ENCODE measurements at regions not wholly inside any gene's neighbourhood (a gene's known extent, or its start where the extent isn't known, plus 50 kb on each side); places are given as distances from the start of the nearest gene placed in this dataset.
"Not testable (repeated sequence)": the region's sequence is repeated elsewhere in the genome, so short reads cannot be mapped to it uniquely, and the experiment has no call there.

DNA sequence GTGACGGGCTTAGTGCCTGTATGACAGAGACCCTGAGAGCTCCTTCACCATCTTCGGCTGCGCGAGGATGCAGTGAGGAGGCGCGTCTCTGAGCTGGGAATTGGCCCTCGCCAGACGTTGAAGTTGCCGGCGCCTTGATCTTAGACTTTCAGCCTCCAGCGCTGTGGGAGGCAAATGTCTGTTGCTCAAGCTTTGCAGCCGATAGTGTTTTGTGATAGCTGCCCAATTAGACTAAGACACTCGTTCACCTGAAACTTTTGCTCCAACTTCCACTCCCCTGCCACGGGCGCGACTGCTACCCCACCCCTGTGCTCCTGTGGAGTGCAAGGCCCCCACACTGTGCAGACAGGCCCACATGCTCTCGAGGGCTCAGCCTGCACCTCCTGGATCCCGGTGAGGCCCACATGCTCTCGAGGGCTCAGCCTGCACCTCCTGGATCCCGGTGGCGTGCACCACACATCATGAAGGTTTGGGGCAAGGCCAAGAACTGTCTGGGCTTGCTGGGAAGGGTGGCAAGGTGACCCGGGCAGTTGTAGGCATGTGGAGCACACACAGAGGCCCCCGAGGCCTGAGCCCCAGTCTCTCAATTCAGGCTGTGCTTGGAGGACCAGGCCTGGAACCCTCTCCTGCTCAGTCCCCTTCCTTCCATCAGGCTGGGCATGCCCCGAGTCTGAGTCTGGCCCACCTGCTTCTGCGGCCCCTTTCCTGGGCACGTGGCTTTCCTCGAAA is 324.6 kb downstream of the TMEM121 start:
- DNase-seq: no peak
- Histone ChIP-seq H3K27me3 (no peaks in the 10 kb centered on the region), H3K9me3 (no peaks in the 10 kb centered on the region), H3K4me3 (no peak overlapping the region), H3K36me3 (no peaks in the 10 kb centered on the region)

DNA sequence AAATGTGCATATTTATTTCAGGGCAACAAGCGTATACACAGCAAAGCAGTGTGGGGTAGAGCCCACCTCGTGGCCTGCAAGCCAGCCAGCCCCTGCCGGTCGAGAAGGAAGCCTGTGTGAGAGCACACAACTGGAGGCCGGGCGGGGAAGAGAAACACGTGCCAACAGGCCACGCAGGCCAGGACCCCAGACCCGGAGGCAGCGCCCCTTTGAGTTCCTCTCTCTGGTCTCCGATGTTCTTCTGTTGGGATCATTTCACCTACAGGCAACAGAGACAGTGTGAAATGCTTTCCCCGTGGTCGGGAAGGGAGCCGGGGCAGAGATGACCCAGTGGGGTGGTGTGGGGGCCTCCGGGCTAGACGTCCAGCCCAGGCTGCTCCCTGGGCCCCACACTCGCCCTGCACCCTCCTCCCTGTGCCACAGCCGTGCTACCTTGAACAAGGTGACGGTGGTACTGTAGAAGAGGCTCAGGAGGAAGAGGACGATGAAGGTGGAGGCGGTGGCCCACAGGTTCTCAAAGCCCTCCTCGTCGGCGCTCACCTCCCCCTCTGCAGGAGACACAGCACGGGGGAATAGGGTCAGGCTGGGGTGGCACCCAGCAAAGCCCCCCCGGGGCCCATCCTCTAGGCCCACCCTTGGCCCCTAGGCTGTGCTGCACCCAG is 325.5 kb downstream of the TMEM121 start:
- Histone ChIP-seq H3K27me3 (no peaks in the 10 kb centered on the region), H3K4me3 (no peak overlapping the region), H3K36me3 (no peaks in the 10 kb centered on the region), H3K9me3 (no peaks in the 10 kb centered on the region)
- DNase-seq: no peak

DNA sequence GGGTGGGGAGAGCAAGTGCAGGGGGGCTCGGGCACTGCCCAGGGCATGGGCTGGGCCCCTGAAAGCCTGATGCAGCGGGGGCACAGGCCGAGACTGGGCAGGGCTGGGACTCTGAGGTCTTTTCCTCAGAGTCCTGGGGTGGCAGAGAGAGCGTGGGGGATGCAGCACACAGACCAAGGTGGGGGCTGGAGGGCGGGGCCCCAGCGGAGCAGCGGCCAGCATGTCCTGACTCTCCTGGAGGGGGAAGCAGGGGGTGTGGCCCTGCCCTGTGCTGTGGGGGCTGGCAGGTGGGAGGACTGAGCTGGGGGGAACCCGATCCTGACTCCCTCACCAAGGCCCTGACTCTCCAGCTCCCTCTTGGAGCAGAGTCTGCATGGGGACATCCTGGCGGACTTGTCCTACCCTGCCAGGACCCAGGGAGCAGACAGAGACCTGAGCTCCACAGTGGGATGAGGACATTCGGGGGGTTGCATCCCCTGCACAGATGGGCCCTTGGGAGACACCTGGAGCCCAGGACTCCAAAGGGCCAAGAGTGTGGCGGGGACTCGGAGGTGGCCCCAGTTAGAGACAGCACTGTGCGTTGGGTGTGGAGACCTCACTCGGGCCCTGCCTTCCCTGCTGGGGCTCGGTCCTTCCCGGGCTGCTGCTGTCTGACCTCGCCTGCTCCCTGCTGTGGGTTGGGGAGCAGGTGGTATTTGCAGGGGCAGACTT is 326.1 kb downstream of the TMEM121 start:
- Histone ChIP-seq H3K9me3 (no peaks in the 10 kb centered on the region), H3K27me3 (no peaks in the 10 kb centered on the region), H3K36me3 (no peaks in the 10 kb centered on the region), H3K4me3 (no peak overlapping the region)
- DNase-seq: no peak

DNA sequence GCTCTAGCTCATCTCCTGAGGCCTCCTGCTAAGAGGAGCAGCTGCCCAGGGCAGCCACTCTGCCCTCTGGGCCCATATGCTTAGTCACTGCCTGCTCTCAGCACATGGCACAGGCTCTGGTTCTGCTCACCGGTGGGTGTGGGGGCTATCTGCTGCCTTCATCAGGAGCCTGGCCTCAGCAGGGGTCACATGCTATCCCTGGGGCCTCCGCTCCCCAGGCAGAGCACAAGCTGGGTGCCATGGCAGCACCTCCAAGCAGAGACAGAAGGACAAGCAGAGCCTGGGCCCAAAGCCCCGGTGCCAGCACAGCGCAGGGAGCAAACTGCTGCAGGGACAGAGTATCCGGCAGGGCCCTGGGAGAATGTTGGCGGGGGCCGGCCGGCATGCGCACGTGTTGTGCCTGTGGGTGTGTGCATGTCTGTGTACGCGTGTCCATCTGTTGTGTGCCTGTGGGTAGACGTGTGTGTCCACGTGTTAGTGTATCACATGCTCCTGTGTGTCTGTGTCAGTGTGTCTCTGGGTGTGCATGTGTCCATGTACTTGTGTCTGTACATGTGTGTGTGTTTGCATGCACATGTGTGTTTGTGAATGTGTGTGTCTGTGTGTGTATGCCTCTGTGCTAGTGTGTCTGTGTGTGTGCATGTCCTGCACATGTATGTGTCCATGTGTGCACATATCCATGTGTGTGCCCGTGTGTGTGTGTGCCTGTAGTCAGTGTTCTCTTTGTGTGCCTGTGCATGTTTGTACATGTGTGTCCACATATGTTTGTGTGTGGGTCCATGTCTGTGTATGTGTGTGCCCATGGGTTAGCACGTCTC is 326.9 kb downstream of the TMEM121 start:
- no peaks in the 10 kb centered on the region for H3K36me3 ChIP-seq
- H3K4me3 ChIP-seq: no peak overlapping the region
- H3K27me3 ChIP-seq: no peaks in the 10 kb centered on the region
- no peak for DNase-seq
- no peaks in the 10 kb centered on the region for H3K9me3 ChIP-seq

DNA sequence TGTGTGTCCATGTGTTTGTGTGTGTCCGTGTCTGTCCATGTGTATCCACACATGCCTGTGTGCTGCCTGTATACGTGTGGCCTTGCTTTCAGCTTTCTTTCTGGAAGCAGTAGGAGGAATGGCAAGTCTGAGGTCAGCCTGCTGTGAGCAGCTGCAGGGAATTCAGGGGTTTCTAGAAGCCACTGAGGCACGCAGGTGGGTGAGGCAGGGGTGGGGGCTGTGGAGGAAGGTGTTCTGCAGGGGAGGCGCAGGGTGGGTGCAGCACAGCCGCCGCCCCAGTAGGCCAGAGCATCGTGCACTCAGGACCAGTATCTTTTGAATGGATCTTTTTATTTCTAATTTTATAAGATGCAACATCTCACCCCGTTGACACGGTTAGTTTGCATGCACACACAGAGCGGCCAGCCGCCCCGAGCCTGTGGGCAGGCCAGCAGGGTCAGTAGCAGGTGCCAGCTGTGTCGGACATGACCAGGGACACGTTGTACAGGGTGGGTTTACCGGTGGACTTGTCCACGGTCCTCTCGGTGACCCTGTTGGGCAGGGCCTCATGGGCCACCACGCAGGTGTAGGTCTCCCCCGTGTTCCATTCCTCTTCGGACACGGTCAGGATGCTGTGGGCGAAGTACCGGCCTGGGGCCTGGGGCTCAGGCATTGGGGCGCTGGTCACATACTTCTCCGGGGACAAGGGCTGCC is 327.7 kb downstream of the TMEM121 start:
- Histone ChIP-seq H3K36me3 (no peaks in the 10 kb centered on the region), H3K4me3 (no peak overlapping the region), H3K27me3 (no peaks in the 10 kb centered on the region), H3K9me3 (no peaks in the 10 kb centered on the region)
- no peak for DNase-seq

DNA sequence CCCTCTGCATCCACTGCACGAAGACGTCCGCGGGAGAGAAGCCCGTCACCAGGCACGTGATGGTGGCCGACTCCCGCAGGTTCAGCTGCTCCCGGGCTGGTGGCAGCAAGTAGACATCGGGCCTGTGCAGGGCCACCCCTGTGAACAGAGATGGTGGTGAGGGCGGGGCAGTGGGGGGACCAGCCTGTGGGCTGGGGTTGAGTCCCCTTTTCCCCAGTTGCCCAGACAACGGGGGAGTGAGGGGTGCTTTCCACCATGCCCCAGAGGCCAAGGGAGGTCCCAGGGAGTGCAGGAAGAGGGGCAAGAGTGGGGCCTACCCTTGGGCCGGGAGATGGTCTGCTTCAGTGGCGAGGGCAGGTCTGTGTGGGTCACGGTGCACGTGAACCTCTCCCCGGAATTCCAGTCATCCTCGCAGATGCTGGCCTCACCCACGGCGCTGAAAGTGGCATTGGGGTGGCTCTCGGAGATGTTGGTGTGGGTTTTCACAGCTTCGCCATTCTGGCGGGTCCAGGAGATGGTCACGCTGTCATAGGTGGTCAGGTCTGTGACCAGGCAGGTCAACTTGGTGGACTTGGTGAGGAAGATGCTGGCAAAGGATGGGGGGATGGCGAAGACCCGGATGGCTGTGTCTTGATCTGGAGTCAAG is 328.3 kb downstream of the TMEM121 start:
- Histone ChIP-seq H3K9me3 (no peaks in the 10 kb centered on the region), H3K36me3 (no peaks in the 10 kb centered on the region), H3K27me3 (no peaks in the 10 kb centered on the region), H3K4me3 (no peak overlapping the region)
- no peak for DNase-seq

DNA sequence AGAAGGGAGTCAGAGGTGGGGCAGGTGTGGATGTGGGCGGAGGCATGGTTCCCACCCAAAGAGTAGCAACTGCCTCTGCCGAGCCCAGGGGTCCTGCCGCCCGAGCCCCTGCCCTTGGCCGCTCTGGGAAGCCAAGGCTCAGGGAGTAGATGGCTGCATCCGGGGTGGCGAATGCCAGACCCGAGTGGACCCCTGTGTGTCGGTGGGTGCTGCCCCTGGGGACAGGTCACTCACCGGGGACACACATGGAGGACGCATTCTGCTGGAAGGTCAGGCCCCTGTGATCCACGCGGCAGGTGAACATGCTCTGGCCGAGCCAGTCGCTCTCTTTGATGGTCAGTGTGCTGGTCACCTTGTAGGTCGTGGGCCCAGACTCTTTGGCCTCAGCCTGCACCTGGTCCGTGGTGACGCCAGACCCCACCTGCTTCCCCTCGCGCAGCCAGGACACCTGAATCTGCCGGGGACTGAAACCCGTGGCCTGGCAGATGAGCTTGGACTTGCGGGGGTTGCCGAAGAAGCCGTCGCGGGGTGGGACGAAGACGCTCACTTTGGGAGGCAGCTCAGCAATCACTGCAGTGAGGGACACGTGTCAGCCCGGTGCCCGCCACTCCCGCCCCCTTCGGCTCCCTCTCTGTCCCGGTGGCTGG is 329.0 kb downstream of the TMEM121 start:
- no peaks in the 10 kb centered on the region for H3K36me3 ChIP-seq
- no peaks in the 10 kb centered on the region for H3K27me3 ChIP-seq
- no peaks in the 10 kb centered on the region for H3K9me3 ChIP-seq
- DNase-seq: no peak
- H3K4me3 ChIP-seq: no peak overlapping the region

DNA sequence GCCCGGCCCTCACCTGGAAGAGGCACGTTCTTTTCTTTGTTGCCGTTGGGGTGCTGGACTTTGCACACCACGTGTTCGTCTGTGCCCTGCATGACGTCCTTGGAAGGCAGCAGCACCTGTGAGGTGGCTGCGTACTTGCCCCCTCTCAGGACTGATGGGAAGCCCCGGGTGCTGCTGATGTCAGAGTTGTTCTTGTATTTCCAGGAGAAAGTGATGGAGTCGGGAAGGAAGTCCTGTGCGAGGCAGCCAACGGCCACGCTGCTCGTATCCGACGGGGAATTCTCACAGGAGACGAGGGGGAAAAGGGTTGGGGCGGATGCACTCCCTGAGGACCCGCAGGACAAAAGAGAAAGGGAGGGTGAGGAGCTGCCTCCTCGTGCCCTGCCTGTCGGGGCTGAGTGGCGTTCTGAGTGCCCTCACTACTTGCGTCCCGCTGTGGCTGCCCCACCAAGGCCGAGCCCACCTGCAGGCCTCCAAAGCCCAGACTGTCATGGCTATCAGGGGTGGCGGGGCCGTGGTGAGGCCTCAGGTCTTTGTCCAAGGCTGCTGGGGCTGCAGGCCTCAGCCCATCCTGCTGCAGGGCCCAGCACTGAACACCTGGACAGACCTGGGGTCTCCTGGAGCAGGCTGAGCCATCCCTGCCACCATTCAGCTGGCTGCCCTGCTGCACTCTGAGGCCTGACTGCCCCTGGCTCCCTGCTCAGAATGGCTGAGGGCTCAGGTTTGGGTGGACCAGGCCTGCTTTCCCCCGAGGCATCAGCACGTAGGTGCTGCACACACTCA is 329.7 kb downstream of the TMEM121 start:
- Histone ChIP-seq H3K36me3 (no peaks in the 10 kb centered on the region), H3K4me3 (no peak overlapping the region), H3K9me3 (no peaks in the 10 kb centered on the region), H3K27me3 (no peaks in the 10 kb centered on the region)
- no peak for DNase-seq

DNA sequence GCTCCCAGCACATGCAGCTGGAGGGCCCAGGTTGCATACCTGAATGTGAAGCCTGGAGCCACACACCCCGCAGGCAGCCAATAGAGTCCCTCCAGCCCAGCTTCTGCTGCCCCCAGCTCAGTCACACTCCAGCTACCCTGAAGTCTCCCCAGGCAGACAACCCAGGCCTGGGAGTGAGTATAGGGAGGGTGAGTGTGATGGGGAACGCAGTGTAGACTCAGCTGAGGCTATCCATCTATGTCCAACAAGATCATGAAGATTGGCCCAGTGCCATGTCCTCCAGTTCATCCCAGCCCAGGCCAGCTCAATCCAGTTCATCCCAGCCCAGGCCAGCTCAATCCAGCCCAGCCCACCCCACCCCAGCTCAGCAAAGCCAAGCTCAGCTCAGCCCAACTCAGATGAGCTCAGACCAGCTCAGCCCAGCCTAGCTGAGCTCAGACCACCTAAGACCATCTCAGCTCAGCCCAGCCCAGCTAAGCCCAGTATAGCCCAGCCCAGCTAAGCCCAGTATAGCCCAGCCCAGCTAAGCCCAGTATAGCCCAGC is 330.4 kb downstream of the TMEM121 start:
- Histone ChIP-seq H3K36me3 (no peaks in the 10 kb centered on the region), H3K27me3 (no peaks in the 10 kb centered on the region), H3K9me3 (no peaks in the 10 kb centered on the region), H3K4me3 (no peak overlapping the region)
- DNase-seq: no peak

DNA sequence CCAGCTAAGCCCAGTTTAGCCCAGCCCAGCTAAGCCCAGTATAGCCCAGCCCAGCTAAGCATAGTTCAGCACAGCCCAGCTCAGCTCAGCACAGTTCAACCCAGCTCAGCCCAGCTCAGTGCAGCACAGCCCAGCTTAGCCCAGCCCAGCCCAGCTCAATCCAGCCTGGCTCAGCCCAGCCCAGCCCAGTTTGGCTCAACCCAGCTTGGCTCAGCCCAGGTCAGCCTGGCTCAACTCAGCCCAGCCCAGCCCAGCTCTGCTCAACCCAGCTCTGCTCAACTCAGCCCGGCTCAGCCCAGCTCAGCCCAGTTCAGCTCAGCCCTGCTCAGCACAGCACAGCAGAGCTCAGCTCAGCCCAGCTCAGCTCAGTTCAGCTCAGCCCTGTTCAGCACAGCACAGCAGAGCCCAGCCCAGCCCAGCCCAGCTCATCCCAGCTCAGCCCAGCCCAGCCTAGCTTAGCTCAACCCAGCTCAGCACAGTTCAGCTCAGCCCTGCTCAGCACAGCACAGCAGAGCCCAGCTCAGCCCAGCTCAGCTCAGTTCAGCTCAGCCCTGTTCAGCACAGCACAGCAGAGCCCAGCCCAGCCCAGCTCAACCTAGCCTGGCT is 330.9 kb downstream of the TMEM121 start:
- Histone ChIP-seq H3K36me3 (no peaks in the 10 kb centered on the region), H3K9me3 (no peaks in the 10 kb centered on the region), H3K27me3 (no peaks in the 10 kb centered on the region), H3K4me3 (no peak overlapping the region)
- no peak for DNase-seq

DNA sequence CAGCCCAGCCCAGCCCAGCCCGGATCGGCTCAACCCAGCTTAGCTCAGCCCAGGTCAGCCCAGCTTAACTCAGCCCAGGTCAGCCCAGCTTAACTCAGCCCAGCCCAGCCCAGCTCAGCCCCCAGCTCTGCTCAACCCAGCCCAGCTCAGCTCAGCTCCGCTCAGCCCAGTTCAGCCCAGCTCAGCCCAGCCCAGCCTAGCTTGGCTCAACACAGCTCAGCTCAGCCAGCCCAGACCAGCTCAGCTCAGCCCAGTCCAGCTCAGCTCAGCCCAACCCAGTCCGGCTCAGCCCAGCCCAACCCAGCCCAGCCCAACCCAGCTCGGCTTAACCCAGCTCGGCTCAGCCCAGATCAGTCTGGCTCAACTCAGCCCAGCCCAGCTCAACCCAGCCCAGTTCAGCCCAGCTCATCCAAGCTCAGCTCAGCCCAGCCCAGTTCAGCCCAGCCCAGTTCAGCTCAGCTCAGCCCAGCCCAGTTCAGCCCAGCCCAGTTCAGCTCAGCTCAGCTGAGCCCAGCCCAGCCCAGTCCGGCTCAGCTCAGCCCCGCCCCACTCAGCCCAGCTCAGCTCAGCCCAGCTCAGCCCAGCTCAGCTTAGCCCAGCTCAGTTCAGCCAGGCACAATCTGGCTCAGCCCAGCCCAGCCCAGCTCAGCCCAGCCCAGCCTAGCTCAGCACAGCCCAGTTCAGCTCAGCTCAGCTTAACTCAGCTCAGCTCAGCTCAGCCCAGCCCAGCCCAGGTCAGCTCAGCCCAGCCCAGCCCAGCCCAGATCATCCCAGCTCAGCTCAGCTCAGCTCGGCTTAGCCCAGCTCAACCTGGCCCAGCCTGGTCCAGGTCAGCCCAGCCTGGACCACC is 331.7 kb downstream of the TMEM121 start:
- no peaks in the 10 kb centered on the region for H3K9me3 ChIP-seq
- no peak overlapping the region for H3K4me3 ChIP-seq
- DNase-seq: no peak
- no peaks in the 10 kb centered on the region for H3K27me3 ChIP-seq
- no peaks in the 10 kb centered on the region for H3K36me3 ChIP-seq

DNA sequence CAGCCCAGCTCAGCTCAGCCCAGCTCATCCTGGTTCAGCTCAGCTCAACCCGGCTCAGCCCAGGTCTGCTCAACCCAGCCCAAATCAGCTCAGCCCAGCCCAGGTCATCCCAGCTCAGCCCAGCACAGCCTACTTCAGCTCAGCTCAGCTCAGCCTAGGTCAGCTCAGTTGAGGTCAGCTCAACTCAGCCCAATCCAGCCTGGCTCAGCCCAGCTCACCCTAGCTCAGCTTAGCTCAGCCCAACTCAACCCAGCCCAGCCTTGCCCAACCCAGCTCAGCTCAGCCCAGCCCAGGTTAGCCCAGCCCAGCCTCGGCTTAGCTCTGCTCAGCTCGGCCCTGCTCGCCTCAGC is 332.3 kb downstream of the TMEM121 start:
- no peaks in the 10 kb centered on the region for H3K36me3 ChIP-seq
- no peaks in the 10 kb centered on the region for H3K9me3 ChIP-seq
- H3K4me3 ChIP-seq: no peak overlapping the region
- H3K27me3 ChIP-seq: no peaks in the 10 kb centered on the region
- DNase-seq: no peak

DNA sequence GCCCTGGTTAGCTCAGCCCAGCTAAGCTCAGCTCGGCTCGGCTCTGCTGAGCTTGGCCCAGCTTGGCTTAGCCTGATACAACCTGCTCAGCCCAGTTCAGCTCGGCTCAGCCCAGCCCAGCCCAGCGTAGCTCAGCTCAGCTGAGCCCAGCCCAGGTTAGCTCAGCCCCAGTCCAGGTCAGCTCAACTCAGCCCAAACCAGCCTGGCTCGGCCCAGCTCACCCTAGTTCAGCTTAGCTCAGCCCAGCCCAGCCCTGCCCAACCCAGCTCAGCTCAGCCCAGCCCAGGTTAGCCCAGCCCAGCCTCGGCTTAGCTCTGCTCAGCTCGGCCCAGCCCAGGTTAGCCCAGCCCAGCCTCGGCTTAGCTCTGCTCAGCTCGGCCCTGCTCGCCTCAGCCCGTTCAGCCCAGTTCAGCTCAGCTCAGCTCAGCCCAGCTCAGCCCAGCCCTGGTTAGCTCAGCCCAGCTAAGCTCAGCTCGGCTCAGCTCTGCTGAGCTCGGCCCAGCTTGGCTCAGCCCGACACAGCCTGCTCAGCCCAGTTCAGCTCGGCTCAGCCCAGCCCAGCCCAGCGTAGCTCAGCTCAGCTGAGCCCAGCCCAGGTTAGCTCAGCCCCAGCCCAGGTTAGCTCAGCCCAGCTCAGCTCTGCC is 332.8 kb downstream of the TMEM121 start:
- not testable (repeated sequence) for H3K9me3 ChIP-seq, DNase-seq, H3K27me3 ChIP-seq, H3K36me3 ChIP-seq, H3K4me3 ChIP-seq
